KMS-11 (cell line): ENCODE measurements at regions not wholly inside any gene's neighbourhood (a gene's known extent, or its start where the extent isn't known, plus 50 kb on each side); places are given as distances from the start of the nearest gene placed in this dataset.
"Not testable (repeated sequence)": the region's sequence is repeated elsewhere in the genome, so short reads cannot be mapped to it uniquely, and the experiment has no call there.

ENCODE experiments used
- H2AFZ ChIP-seq: fragments of 200-600 bp; sonication (generic); 2 replicates; pipeline ENCODE4 v1.6.1; 2016; ENCODE audit warnings: antibody characterized with exemption, mixed run types, low read depth
- H3K27ac ChIP-seq: fragments of 200-600 bp; sonication (generic); 2 replicates; pipeline ENCODE4 v1.6.1; 2016; ENCODE audit warnings: mild to moderate bottlenecking, mixed run types
- H3K27me3 ChIP-seq: fragments of 200-600 bp; sonication (generic); 2 replicates; pipeline ENCODE4 v1.6.1; 2017; ENCODE audit warnings: mild to moderate bottlenecking, low read depth, mixed run types, moderate library complexity; ENCODE audit not compliant: insufficient read depth
- H3K36me3 ChIP-seq: fragments of 200-600 bp; sonication (generic); 2 replicates; pipeline ENCODE4 v1.6.1; 2017; ENCODE audit warnings: mild to moderate bottlenecking, mixed run types; ENCODE audit not compliant: insufficient read depth
- H3K4me1 ChIP-seq: fragments of 200-600 bp; sonication (generic); 2 replicates; pipeline ENCODE4 v1.6.1; 2016; ENCODE audit warnings: mild to moderate bottlenecking, low read depth, mixed run types; ENCODE audit not compliant: poor library complexity, severe bottlenecking
- H3K4me2 ChIP-seq: fragments of 200-600 bp; sonication (generic); 2 replicates; pipeline ENCODE4 v1.7.0; 2016; ENCODE audit warnings: mild to moderate bottlenecking, mixed run types
- H3K4me3 ChIP-seq: fragments of 200-600 bp; sonication (generic); IDR thresholded peaks from 2 replicates; pipeline ENCODE4 v1.6.1; 2017; ENCODE audit warnings: low read depth, low read length, mixed read lengths; ENCODE audit not compliant: insufficient read depth
- H3K79me2 ChIP-seq: fragments of 200-600 bp; sonication (generic); 2 replicates; pipeline ENCODE4 v1.6.1; 2016; ENCODE audit warnings: low read depth, mixed run types; ENCODE audit not compliant: insufficient read depth
- H3K9ac ChIP-seq: fragments of 200-600 bp; sonication (generic); 2 replicates; pipeline ENCODE4 v1.6.1; 2016; ENCODE audit warnings: mild to moderate bottlenecking, mixed run types
- H4K20me1 ChIP-seq: fragments of 200-600 bp; sonication (generic); 2 replicates; pipeline ENCODE4 v1.6.1; 2016; ENCODE audit warnings: mild to moderate bottlenecking, mixed run types; ENCODE audit not compliant: insufficient read depth
- CTCF ChIP-seq: fragments of 200-600 bp; sonication (generic); conservative IDR thresholded peaks from 2 replicates; pipeline ENCODE4 v1.6.1; 2017; ENCODE audit warnings: low read depth, mild to moderate bottlenecking, antibody characterized with exemption, low read length, moderate library complexity, mixed read lengths

GRCh38 chr7:79741684-79742083 lies 288.2 kb upstream of the MAGI2 start:
- no peak overlapping the region for H3K4me3 ChIP-seq
- H3K4me2 ChIP-seq = no peak overlapping the region
- TF ChIP-seq CTCF = no peak
- no peaks in the 10 kb centered on the region for H4K20me1 ChIP-seq
- no peak overlapping the region for H2AFZ ChIP-seq
- no peaks in the 10 kb centered on the region for H3K79me2 ChIP-seq
- H3K9ac ChIP-seq = no peak overlapping the region
- H3K36me3 ChIP-seq = no peaks in the 10 kb centered on the region
- no peaks in the 10 kb centered on the region for H3K4me1 ChIP-seq
- no peaks in the 10 kb centered on the region for H3K27me3 ChIP-seq
- H3K27ac ChIP-seq = no peak overlapping the region

GRCh38 chr7:79740076-79740475 lies 286.6 kb upstream of the MAGI2 start:
- H3K4me2 ChIP-seq = no peak overlapping the region
- H3K27me3 ChIP-seq = no peaks in the 10 kb centered on the region
- TF ChIP-seq CTCF = no peak

GRCh38 chr7:79739036-79739709 lies 285.7 kb upstream of the MAGI2 start:
- H2AFZ ChIP-seq, H3K4me1 ChIP-seq, H3K4me3 ChIP-seq, H3K27me3 ChIP-seq, H3K79me2 ChIP-seq, H4K20me1 ChIP-seq, H3K9ac ChIP-seq, H3K36me3 ChIP-seq, H3K27ac ChIP-seq, H3K4me2 ChIP-seq: not testable (repeated sequence)

More at GRCh38 chr7:79740076-79740475, 286.6 kb upstream of the MAGI2 start:
- H3K4me3 ChIP-seq = no peak overlapping the region
- no peaks in the 10 kb centered on the region for H4K20me1 ChIP-seq
- no peaks in the 10 kb centered on the region for H3K36me3 ChIP-seq
- H3K4me1 ChIP-seq = no peaks in the 10 kb centered on the region
- H2AFZ ChIP-seq = no peak overlapping the region
- H3K27ac ChIP-seq = no peak overlapping the region
- no peak overlapping the region for H3K9ac ChIP-seq
- H3K79me2 ChIP-seq = no peaks in the 10 kb centered on the region

GRCh38 chr7:79736418-79736817 lies 283.0 kb upstream of the MAGI2 start:
- no peak overlapping the region for H3K4me3 ChIP-seq
- no peak overlapping the region for H3K9ac ChIP-seq
- no peaks in the 10 kb centered on the region for H3K4me1 ChIP-seq
- H3K27me3 ChIP-seq = no peaks in the 10 kb centered on the region
- H3K27ac ChIP-seq = no peak overlapping the region
- H3K36me3 ChIP-seq = no peaks in the 10 kb centered on the region
- H3K79me2 ChIP-seq = no peaks in the 10 kb centered on the region
- TF ChIP-seq CTCF = no peak
- H2AFZ ChIP-seq = no peak overlapping the region
- H3K4me2 ChIP-seq = no peak overlapping the region
- no peaks in the 10 kb centered on the region for H4K20me1 ChIP-seq

- TF ChIP-seq CTCF = no peak
- Histone ChIP-seq H3K9ac (no peak overlapping the region), H3K36me3 (no peaks in the 10 kb centered on the region), H3K4me2 (no peak overlapping the region), H4K20me1 (no peaks in the 10 kb centered on the region), H3K4me1 (no peaks in the 10 kb centered on the region), H3K4me3 (no peak overlapping the region), H3K79me2 (no peaks in the 10 kb centered on the region), H2AFZ (no peak overlapping the region), H3K27ac (no peak overlapping the region), H3K27me3 (no peaks in the 10 kb centered on the region)
Observed at GRCh38 chr7:79735012-79735411, 281.5 kb upstream of the MAGI2 start.
